ENCODE measurements at regions not wholly inside any gene's neighbourhood (a gene's known extent, or its start where the extent isn't known, plus 50 kb on each side); places are given as distances from the start of the nearest gene placed in this dataset.

DNA sequence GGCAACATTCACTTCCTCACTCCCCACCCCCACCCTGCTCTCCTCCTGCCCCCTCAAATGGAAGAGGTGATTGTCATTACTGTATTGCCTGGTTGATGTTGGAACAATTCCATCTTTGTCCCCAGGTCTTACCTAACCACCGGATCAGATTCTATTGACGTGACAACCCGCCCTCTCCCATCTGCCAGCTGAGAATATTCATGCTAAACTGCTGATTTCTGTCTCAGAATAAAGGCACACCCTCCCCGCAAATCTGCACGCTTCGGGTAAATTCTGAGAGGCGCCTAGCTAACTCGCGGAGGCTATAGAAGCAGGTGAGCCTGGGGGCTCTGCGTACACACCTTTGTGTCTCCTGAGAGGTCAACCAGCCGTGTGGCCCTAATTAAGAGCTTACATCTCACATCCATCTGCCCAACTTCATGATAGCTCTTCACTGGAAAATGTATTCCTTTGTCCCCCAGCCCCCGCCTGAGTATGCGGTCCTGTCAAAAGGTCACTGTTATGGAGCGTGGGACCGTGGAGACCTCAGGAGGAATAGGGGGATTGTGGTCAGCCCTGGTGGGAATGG, 1054.3 kb downstream of the VRK1 start:
- no peak for DNase-seq (ENCODE audit: low spot score)

GRCh38 chr14:97854918-97855317, 1057.7 kb downstream of the VRK1 start:
- DNase-seq (ENCODE audit: low spot score), result no peak

DNA sequence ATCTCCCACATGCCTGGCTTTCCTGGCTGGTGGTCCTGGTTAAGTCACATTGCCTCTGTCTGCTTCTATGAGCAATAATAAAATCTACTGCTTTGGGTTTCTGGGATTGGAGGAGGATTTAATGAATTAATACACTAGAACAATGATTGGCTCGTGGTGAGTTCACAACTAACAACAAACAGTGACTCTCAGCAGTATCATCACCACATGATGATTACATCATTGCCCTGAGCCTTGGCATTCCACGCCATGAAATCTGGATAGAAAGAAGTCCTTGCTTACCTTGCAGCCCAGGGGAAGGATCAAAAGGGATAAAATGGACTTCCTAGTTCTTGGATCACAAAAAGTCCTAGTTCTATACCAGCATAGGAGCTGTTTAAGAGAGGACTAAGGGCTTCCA, 1069.0 kb downstream of the VRK1 start:
- DNase-seq (ENCODE audit: low spot score), result no peak

DNA sequence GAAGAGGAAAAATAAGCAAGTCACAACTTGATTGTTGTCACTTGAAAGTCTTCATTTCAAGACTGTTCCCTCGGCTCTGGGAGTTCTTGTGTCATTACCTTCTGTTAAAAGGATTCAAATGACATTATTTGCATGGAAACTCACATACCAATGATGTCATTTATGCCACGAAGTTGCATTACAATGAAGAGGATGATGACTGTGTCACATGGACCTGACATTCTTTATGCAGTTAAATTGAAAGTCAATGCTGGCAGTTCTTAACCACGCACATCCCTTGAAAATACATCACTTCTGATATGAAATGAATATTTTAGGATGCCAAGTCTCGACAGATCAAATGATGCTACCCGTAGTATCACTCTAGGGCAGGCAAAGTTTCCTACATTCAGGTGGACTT, 1069.5 kb downstream of the VRK1 start:
- peak; percentile 18 for DNase-seq (ENCODE audit: low spot score)

DNA sequence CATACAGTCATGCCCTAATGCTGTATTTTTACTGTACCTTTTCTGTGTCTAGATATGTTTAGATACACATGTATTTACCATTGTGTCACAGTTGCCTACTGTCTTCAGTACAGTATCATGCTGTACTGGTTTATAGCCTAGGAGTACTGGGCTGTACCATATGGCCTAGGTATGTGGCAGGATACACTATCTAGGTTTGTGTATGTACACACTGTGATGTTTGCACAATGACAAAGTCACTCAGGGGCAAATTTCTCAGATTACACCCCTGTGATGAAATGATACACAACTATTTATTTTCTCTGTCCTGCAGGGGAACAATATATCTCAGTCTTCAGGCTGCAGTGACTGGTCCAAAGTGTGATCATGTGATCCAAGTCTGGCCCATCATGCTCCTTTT, 1076.1 kb downstream of the VRK1 start:
- DNase-seq (ENCODE audit: low spot score), result no peak

DNA sequence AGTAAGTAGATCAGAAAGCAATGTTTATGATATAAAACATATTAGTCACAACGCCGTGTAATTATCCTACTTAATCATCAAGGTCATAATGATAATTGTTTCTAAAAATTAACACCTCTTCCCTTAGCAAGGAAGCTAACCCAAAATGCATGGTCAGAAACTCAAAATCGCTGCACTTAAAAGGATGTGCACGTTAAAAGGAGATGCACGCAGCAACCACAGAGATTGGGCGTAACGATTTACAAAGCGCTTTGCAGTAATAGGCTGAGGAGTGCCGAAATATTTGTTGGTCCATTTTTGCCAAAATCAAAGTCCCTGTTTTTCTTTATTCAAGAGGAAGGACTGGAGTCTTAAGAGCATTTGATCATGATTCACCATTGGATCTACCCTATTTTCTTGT, 1077.2 kb downstream of the VRK1 start:
- no peak for DNase-seq (ENCODE audit: low spot score)

DNA sequence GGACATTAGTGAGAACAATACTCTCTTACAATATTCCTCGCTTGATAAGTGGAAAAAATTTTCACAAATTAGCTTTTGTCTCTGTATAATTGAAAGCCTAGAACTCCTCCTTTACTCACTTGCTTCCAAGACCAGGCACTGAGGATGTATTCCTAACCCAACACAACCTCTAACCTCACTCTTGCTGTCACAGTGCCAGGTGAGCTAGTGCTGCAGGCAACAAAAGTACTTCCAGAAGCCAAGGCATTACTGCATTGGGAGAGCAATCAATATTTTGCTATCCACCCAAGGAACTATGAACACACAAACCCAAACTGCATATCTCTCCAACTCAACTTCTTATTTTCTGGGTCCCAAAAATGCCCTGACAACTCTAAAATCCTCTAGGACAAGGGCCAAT, 1081.0 kb downstream of the VRK1 start:
- no peak for DNase-seq (ENCODE audit: low spot score)

DNA sequence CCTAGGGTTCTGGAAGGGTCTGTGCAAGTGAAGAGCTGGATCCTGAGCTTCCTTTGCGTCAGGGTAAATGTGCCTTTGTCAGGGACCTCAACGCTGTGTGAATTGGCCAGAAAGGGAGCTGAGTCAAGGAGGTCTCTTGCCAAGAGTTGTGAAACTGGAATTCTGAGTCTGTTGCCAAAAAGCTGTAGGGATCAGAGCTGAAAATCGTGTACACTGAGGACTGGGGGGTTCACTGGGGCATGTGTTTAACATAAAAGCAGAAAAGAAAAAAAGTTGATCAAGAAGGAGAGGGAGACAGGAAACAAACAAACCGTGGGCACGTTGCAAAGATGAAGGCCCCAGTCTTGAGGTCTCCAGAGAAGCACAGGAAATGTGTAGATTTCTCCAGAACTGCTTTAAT, 1081.5 kb downstream of the VRK1 start:
- DNase-seq (ENCODE audit: low spot score), result no peak

- DNase-seq (ENCODE audit: low spot score), result no peak
Measured at GRCh38 chr14:97887690-97888089, 1090.5 kb downstream of the VRK1 start.

DNA sequence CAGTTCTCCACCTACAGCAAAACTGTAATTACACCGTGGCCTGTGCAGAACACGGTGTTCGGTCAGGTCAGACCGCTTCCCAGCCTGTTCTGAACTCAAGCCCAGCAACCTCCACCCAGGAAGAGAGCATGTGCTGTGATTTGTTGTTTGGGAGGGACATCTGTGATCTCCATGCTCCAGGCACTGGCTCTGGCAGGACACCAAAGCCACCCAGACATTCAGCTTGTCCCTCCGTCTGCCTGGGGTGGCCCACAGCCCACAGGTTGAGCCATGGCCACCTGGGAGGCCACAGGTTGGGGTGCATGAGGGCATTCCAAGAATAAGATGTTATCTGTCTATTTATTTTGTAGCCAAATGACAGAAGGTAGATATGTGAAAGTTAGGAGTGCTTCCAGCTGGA, 1091.1 kb downstream of the VRK1 start:
- no peak for DNase-seq (ENCODE audit: low spot score)

DNA sequence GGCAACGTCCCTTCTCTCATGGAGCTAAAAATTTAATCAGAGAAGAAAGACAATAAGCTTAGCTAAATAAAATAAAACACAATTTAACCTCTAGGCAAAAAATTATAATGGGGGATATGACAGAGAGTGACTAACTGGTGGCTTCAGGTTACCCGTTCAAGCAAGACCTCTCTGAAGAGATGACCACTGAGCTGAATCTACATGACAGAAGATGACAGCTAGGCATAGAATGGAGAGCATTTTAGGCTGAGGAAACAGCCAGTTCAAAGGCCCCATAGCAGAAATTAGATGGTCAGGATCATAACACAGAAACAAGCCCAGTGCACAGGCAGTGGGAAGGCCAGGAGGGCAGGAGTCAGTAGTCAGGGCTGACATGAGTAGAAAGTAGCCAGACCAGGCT, 1094.3 kb downstream of the VRK1 start:
- DNase-seq (ENCODE audit: low spot score), result no peak

- no peak for DNase-seq (ENCODE audit: low spot score)
Measured at GRCh38 chr14:97894552-97894951, 1097.4 kb downstream of the VRK1 start.

GRCh38 chr14:97900196-97900854, 1103.1 kb downstream of the VRK1 start:
- no peak for DNase-seq (ENCODE audit: low spot score)

GRCh38 chr14:97902630-97903029, 1105.4 kb downstream of the VRK1 start:
- no peak for DNase-seq (ENCODE audit: low spot score)

DNA sequence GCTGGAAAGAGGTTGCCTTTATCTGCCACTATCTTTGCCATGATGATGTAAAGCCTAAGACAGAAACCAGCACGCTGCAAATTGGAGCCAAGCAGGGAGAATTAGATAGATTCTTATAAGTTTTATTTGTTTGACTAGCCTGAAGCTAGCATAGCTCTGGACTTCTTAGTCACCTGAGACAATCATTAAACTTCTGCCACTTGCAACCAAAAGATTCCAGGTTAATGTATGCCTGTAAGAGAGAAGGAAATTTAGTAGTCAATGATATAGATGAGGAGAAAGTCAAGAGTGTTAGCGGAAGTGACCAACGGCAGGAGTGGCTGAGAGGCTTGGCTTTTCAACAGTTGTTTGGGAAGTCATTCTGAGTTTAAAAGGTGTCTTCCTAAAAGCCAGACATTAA, 1106.6 kb downstream of the VRK1 start:
- DNase-seq (ENCODE audit: low spot score), result no peak

DNA sequence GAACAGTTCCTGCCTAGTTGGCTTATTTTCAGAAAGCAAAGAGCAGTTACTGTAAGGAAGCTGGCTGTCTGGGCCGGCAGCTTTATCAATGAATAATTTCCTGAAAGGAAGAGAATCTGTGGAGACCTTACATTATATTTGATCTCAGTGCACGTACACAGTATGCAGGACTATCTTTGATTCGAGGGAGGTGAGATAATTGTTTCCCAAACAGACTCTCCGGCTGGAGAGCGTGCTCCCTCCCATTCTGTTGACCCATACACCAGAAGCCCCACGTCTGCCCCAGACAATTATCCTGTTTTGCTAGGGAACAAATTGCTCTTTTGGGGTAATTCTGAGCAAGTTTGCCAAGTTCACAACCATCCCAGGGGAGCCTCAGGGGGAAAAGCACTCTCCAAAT, 1115.0 kb downstream of the VRK1 start:
- DNase-seq (ENCODE audit: low spot score), result no peak

GRCh38 chr14:97916100-97916499, 1118.9 kb downstream of the VRK1 start:
- DNase-seq (ENCODE audit: low spot score), result no peak

DNA sequence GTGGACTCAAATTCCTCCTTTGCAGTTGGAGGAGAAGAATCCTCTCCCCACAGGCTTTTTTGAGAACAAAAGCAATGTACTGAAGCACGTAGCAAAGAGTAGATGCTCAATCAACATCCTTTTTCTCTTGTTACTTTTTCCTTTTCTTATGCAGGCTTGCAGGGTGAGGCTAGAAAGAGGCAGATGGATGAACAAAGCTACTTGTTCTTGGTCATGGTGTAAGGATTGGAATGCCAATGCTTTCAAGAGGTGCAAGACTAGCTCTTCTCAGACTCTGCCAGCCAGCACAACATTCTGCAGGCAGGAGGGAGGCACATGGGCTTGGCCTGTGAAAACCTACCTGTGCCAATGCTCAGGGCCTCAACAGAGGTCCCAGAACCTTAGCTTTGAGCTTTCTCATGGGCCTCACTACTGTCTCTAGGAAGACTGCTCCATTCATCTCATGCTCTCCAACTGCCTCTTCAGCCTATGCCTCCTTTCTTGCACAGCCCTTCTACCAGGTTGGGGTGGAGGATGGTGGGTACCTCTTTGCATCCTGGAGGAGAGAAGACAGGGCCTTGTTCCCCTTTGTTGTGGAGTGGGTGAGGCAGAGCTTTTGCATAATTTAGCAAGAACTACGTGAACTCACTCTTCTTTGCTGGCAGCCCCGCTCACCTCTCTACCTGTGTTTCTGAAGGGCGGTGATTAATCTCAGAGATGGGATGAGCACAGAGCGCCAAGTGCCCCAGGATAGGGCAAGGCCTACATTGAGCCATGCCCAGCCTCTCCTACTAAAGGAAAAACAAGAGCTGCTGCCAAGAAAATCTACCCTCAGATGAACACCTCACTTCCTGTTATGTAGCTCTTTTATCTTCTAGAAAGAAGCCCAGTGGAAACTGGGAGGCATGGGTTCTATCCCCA, 1119.7 kb downstream of the VRK1 start:
- no peak for DNase-seq (ENCODE audit: low spot score)

- peak; percentile 67 for DNase-seq (ENCODE audit: low spot score)
Measured at GRCh38 chr14:97920201-97920600, 1123.0 kb downstream of the VRK1 start.

- DNase-seq (ENCODE audit: low spot score), result no peak
Measured at GRCh38 chr14:97921296-97921695, 1124.1 kb downstream of the VRK1 start.

- no peak for DNase-seq (ENCODE audit: low spot score)
Measured at GRCh38 chr14:97924922-97925613, 1127.9 kb downstream of the VRK1 start.

GRCh38 chr14:97930166-97930565, 1133.0 kb downstream of the VRK1 start:
- peak; percentile 63 for DNase-seq (ENCODE audit: low spot score)
